Transverse colon (tissue), 4 donors: ENCODE measurements at regions not wholly inside any gene's neighbourhood (a gene's known extent, or its start where the extent isn't known, plus 50 kb on each side); places are given as distances from the start of the nearest gene placed in this dataset.

ENCODE experiments used
- DNase-seq: peaks from one replicate; pipeline ENCODE4 v3.0.0-alpha.2; 2019
- H3K27ac ChIP-seq, 4 donors: fragments of 200-600 bp; sonication (generic); 2 replicates each; pipeline ENCODE4 v1.5.1; 2016 to 2018; ENCODE audit warnings: inconsistent platforms in 4 of 4
- H3K27me3 ChIP-seq: fragments of 200-600 bp; sonication (generic); 2 replicates; pipeline ENCODE4 v1.5.1; 2017; ENCODE audit warnings: inconsistent platforms
- H3K36me3 ChIP-seq, 4 donors: fragments of 200-600 bp; sonication (generic); 2 replicates each; pipeline ENCODE4 v1.5.1; 2017 to 2019; ENCODE audit warnings: inconsistent platforms in 4 of 4
- H3K4me1 ChIP-seq, 4 donors: fragments of 200-600 bp; sonication (generic); 2 replicates each; pipeline ENCODE4 v1.5.1; 2017 to 2020; ENCODE audit warnings: inconsistent platforms in 4 of 4
- H3K4me3 ChIP-seq, 4 donors: fragments of 200-600 bp; sonication (generic); 1 replicate in 1 of 4; 2 replicates in 3 of 4; pipeline versions ENCODE4 v1.5.1 to v1.6.1; 2017 to 2019; ENCODE audit warnings: inconsistent platforms in 4 of 4
- H3K9me3 ChIP-seq, 2 donors: fragments of 200-600 bp; sonication (generic); 2 replicates each; pipeline ENCODE4 v1.5.1; 2017 to 2019; ENCODE audit warnings: inconsistent platforms in 2 of 2
- EP300 ChIP-seq: sonication (generic); formaldehyde crosslinking; IDR thresholded peaks from one replicate; pipeline ENCODE4 v1.6.1; 2017; ENCODE audit warnings: antibody characterized with exemption, low read depth
- POLR2A ChIP-seq: fragments of 450-650 bp; IDR thresholded peaks from one replicate; pipeline ENCODE4 v1.6.1; 2016; ENCODE audit warnings: antibody characterized with exemption, mild to moderate bottlenecking, moderate library complexity
- POLR2AphosphoS5 ChIP-seq, 3 donors: sonication (generic); formaldehyde crosslinking; IDR thresholded peaks; one replicate each; pipeline ENCODE4 v1.6.1; 2016; ENCODE audit warnings: antibody characterized with exemption in 3 of 3
- WGBS, 2 donors: methylation state at CpG; one replicate each; pipeline ENCODE4 v1.1.5; 2018; ENCODE audit warnings: low coverage in 1 of 2; 5-methylcytosine and 5-hydroxymethylcytosine counted together
- in situ Hi-C, 4 donors: fragments of 200-750 bp; cut with MboI; loops; one replicate each; pipeline versions ENCODE4 v1.15.0 to v1.15.1; 2017; ENCODE audit warnings: low sequenced_read_pairs in 3 of 4, low pct_ligation_motif_present in 1 of 4, low pct_unique_long_range_greater_than_20kb in 1 of 4
- intact Hi-C: fragments of 100-400 bp; cut with DNase I; formaldehyde crosslinking; loops from one replicate; pipeline ENCODE4 v1.15.1; 2023; ENCODE audit warnings: low total_unique reads
- TF ChIP-seq, protein P1 (sequence below), 5 experiments: fragments of 200-600 bp in 3 of 5; fragments of 450-650 bp in 2 of 5; sonication (generic) in 3 of 5; IDR thresholded peaks; 1 replicate in 2 of 5; 2 replicates in 3 of 5; pipeline ENCODE4 v1.5.1; 2016 to 2017; ENCODE audit warnings: antibody characterized with exemption in 5 of 5, inconsistent platforms in 3 of 5, mild to moderate bottlenecking in 2 of 5, moderate library complexity in 1 of 5

DNA sequence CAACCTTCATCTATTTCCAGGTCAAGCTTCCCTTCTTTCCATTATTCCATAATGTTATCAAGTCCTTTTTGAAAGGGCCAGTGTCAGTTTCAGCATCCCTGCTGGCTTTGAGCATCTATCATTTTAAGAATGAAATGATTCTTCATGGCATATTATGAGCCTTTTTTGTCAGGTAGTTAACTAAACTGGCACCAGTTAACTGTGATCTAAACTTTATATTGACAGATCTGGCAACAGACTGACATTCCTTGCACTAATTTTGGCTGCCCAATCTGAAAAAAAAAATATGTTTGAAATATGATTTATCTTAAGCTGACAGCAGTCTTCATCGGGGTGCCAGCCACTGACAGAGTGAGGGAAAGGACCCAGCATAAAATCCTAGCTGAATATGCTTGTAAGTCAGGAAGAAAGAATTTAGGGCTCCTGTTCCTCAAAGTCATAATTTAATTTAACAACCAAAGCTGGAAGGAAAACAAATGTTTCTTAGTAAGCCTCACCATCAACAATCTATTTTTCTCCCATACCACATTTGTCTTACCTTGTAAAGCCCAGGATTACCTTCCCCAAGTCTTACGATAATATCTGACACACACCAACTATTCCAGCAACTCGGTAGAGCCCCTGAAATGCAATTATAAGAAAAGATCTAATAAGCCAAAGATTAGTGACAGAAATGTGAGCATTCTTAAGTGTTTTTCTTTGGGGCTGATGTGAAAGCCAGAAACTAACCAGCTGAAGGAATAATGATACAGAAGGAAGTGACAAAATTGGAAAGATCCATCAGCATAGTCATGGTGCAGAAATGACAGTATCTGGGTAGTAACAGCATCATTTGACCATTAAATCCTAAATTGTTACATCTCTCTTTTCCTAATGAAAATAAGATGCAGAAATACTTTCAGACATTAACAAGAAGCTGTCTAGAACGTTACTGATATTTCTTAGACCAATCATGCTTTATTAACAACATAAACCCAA is 228.1 kb downstream of the RBM43 start:
- intact Hi-C loops (no loop called here), in situ Hi-C loops (no loop called here)
- no peak for DNase-seq
- Histone ChIP-seq H3K27me3 (no peaks in the 10 kb centered on the region), H3K36me3 (no peaks in the 10 kb centered on the region), H3K27ac (no peak overlapping the region), H3K9me3 (no peaks in the 10 kb centered on the region), H3K4me1 (peaks cover 0 to 3% (median 0%) of the 10 kb centered on the region in 4 donors), H3K4me3 (no peak overlapping the region)
- TF ChIP-seq, protein P1, sequence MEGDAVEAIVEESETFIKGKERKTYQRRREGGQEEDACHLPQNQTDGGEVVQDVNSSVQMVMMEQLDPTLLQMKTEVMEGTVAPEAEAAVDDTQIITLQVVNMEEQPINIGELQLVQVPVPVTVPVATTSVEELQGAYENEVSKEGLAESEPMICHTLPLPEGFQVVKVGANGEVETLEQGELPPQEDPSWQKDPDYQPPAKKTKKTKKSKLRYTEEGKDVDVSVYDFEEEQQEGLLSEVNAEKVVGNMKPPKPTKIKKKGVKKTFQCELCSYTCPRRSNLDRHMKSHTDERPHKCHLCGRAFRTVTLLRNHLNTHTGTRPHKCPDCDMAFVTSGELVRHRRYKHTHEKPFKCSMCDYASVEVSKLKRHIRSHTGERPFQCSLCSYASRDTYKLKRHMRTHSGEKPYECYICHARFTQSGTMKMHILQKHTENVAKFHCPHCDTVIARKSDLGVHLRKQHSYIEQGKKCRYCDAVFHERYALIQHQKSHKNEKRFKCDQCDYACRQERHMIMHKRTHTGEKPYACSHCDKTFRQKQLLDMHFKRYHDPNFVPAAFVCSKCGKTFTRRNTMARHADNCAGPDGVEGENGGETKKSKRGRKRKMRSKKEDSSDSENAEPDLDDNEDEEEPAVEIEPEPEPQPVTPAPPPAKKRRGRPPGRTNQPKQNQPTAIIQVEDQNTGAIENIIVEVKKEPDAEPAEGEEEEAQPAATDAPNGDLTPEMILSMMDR (IDR thresholded peaks at IDR 0.05): no peak
- TF ChIP-seq POLR2AphosphoS5 (IDR thresholded peaks at IDR 0.05) (no peak), EP300 (no peak), POLR2A (no peak)
- 47 to 62% methylated on average over 3 to 4 of the region's 4 CpGs for WGBS, 2 donors

DNA sequence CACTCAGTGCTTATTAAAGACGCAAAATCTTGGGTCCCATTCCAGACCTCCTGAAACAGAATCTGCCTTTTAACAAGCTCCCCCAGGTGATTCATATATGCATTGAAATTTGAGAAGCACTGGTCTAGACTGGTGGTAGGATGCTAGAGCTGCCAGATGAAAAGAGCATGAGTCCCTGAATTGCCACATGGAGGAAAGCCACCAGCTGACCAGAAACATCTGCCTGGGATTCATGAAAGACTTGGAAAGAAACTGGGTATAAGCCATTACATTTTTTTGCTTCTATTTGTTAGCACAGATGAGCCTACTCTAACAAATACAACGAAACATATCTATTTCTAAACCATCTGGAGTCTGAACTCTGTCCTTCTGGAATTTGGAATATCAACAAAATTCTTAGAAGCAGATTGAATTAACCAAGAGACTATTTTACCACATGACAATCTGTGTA is 228.9 kb downstream of the RBM43 start:
- H3K27me3 ChIP-seq: no peaks in the 10 kb centered on the region
- no peak for DNase-seq
- in situ Hi-C loops (no loop called here), intact Hi-C loops (no loop called here)
- H3K36me3 ChIP-seq: no peaks in the 10 kb centered on the region
- 45 to 68% methylated on average over 1 to 2 of the region's 2 CpGs for WGBS, 2 donors
- H3K27ac ChIP-seq: no peak overlapping the region
- H3K4me1 ChIP-seq: peaks cover 0 to 3% (median 0%) of the 10 kb centered on the region in 4 donors
- TF ChIP-seq, protein P1 (IDR thresholded peaks at IDR 0.05): no peak
- TF ChIP-seq EP300: no peak
- TF ChIP-seq POLR2A: no peak
- no peak for TF ChIP-seq POLR2AphosphoS5 (IDR thresholded peaks at IDR 0.05)
- no peak overlapping the region for H3K4me3 ChIP-seq
- H3K9me3 ChIP-seq: no peaks in the 10 kb centered on the region

DNA sequence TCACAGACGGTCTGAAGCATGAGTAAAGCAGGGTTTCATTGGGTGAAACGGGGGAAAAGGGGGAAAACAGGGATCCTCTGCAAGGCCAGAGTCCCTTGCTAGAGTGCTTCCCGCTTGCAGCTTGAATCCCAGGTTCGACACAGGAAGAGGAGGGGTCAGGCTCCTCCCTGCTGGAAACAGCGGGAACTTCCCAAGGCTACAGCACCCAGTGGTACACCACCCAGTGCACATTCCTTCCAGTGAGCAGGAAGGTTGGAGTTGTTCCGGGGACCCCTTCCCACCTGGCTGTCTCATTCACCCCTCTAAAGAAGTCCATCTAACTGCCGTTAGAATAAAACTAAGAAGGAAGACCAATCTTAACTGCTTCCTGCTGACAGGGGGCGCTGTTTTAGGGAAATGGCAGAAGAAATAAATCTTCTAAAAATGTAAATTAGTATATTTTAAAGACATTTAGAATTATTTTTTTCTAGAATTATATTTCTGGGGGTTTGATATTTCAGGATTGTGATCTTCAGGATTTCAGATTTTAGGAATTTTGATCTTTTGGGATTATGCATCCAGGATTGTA is 230.9 kb downstream of the RBM43 start:
- Histone ChIP-seq H3K27me3 (no peaks in the 10 kb centered on the region), H3K36me3 (no peaks in the 10 kb centered on the region), H3K4me1 (peaks cover 0 to 3% (median 0%) of the 10 kb centered on the region in 4 donors), H3K9me3 (no peaks in the 10 kb centered on the region), H3K27ac (no peak overlapping the region), H3K4me3 (no peak overlapping the region)
- TF ChIP-seq POLR2A (no peak), EP300 (no peak), POLR2AphosphoS5 (IDR thresholded peaks at IDR 0.05) (no peak)
- TF ChIP-seq, protein P1 (IDR thresholded peaks at IDR 0.05): no peak
- DNase-seq: no peak
- intact Hi-C loops: no loop called here
- in situ Hi-C loops: no loop called here
- WGBS, 2 donors: 67 to 85% methylated on average over 3 to 8 of the region's 8 CpGs

DNA sequence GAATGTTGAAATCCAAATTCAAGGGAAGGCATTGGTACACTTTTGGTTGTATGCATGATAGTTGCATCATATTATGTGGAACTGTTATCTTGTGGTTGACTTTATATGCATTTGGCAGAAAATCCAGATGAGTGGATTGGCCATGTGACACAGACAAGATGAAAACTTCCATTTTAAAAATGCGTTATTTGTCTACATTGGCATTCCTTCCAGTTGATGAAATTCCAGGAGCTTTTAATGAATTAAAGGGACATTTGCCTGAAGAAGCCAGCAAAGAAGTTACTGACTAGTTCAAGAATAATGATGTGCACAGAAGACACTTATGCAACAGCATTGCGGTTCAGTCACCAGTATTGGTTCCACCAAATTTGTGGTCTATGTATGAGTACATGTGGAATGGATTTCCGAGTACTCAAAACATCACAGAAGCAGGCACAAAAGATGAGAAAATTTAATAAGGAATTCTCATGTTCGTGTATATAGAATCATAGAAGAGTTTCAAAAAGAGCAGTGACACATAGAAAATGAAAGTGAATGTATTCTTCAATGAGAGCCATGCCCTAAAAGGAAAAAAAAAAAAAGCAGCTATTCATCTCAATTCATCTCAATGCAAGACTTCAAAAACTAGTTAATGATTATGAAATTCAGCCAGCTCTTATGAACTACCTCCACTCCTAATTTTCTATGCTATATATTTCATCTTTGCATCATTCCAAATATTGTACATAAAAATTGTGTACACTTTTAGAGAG is 232.1 kb downstream of the RBM43 start:
- no peak for DNase-seq
- intact Hi-C loops (no loop called here), in situ Hi-C loops (no loop called here)
- no peaks in the 10 kb centered on the region for H3K27me3 ChIP-seq
- H3K27ac ChIP-seq: no peak overlapping the region
- no peak overlapping the region for H3K4me3 ChIP-seq
- no peaks in the 10 kb centered on the region for H3K9me3 ChIP-seq
- WGBS, 2 donors: 65 to 67% methylated on average over 4 of the region's 4 CpGs
- TF ChIP-seq POLR2AphosphoS5 (IDR thresholded peaks at IDR 0.05) (no peak), EP300 (no peak), POLR2A (no peak)
- TF ChIP-seq, protein P1 (IDR thresholded peaks at IDR 0.05): no peak
- no peaks in the 10 kb centered on the region for H3K36me3 ChIP-seq
- H3K4me1 ChIP-seq: peaks cover 0 to 3% (median 0%) of the 10 kb centered on the region in 4 donors
